Cerebellar nuclear complex (tissue), 1 donor: ENCODE measurements at regions not wholly inside any gene's neighbourhood (a gene's known extent, or its start where the extent isn't known, plus 50 kb on each side); places are given as distances from the start of the nearest gene placed in this dataset.

Experiments used
- DNase-seq, 2 experiments: peaks; one replicate each; lab custom pipeline; 2025; lab: John Stamatoyannopoulos, UW

GRCh38 chr4:4735870-4736269 lies 123.6 kb upstream of the MSX1 start:
- no peak for DNase-seq

DNA sequence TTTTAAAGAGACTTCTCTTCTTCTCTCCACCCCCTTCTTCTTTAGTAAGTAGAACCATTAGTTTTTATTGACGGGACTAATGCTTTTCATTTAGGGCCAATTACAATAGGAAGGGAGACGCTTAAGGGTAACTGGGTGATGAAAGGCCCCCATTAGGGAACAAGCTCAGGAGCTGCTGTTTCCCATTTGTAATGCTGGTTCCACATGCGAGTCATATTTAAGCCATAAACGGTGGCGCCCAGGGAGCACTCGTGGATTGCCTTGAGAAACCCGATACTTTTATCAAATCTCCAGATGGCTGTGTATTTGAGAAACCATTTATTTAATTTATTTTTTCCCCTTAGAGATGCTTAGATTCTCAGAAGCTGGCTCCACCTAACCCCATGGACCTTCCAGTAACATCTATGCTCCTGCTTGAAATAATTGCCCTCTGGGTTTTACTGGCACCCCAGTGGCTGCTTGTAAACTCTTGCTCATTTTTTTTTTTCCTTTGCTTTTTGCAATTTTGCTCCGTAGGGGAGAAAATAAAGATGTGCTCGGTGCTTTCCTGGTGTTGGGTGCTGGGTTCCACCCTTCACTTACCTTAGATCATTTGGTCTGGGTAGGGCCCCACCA lies 124.2 kb upstream of the MSX1 start:
- no peak for DNase-seq

GRCh38 chr4:4734425-4734824 lies 125.0 kb upstream of the MSX1 start:
- DNase-seq = no peak

- no peak for DNase-seq
Measured at GRCh38 chr4:4733663-4734062, 125.8 kb upstream of the MSX1 start.

- DNase-seq = no peak
Measured at GRCh38 chr4:4730249-4730648, 129.2 kb upstream of the MSX1 start.

DNA sequence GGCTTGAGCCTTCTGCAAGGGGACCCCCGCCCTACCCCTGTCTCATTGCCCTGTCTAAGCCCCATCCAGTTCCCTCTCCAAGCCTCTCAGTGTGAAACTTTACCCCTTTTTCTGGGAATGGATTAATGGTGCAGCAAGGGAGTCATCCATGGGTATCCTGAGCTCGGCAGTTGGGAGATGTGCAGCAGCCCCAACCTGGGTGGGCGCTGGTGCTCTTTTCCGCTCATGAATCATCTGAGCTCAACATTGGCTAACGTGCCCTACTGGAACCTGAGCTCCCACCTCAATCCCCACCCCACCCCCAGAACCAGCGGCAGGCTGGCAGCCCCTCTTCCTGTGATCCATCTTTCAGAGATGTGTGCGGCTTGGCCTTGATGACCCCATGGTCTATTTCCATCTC lies 130.3 kb upstream of the MSX1 start:
- DNase-seq = no peak

GRCh38 chr4:4727536-4727935 lies 131.9 kb upstream of the MSX1 start:
- DNase-seq = no peak

- DNase-seq = no peak
Measured at GRCh38 chr4:4726051-4726450, 133.4 kb upstream of the MSX1 start.

- DNase-seq = no peak
Measured at GRCh38 chr4:4724321-4724720, 135.1 kb upstream of the MSX1 start.

- no peak for DNase-seq
Measured at GRCh38 chr4:4721636-4722035, 137.8 kb upstream of the MSX1 start.

GRCh38 chr4:4720646-4721045 lies 138.8 kb upstream of the MSX1 start:
- DNase-seq = no peak

GRCh38 chr4:4719436-4719835 lies 140.0 kb upstream of the MSX1 start:
- no peak for DNase-seq

DNA sequence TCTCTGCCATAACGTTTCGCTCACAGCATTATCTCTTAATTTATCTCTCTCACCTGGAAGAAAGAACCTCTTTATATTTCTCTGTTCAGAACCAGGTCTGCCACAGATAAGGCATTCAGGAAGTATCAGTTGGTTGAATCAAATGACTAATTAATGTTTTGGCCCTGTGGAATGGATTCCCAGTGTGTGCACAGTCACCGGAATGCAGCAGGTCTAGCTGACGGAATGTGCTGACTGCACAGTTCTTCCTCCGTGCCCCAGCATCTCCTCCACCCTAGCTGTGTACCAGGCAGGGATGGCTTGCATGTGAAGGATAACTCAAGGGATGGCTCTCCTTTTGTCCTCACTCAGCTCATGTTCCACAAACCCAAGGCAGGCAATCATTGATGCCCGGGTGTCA lies 141.8 kb upstream of the MSX1 start:
- DNase-seq = no peak

DNA sequence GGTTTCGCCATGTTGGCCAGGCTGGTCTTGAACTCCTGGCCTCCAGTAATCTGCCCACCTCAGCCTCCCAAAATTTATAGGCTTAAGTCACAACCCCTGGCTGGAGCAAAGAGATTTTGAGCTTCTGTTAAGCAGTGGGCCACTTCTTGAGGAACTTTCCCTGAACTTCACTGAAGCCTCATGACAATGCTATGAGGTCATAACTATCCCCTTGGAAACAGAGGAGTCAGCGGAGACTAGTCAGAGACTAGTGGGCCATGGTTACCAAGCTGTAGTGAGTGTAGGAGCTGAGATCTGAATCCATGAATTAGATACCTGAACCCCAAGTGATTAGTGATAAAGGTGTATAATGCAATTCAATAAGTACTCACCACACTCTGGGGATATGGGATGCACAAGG lies 145.1 kb upstream of the MSX1 start:
- DNase-seq = no peak

GRCh38 chr4:4712800-4713528 lies 146.5 kb upstream of the MSX1 start:
- DNase-seq = no peak

DNA sequence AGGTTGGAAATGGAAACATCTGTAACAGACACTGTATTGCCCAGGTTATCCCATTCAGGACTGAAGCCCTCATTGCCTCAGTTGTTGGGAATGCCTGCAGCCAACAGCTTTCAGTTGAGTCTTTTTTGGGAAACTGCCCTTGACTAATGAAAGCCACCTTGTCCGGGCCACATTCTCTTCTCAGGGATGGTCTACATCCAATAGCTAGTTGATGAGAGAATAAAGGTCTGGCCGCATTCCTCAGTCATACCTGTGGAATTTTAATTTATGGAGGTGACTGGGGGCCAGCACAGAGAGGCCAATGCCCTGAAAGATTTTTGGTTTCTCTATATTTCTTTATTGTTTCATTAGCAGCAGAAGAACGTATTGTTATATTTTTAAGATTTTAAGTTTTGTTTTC lies 147.6 kb upstream of the MSX1 start:
- no peak for DNase-seq

GRCh38 chr4:4709736-4710135 lies 149.7 kb upstream of the MSX1 start:
- DNase-seq = no peak

- DNase-seq = no peak
Measured at GRCh38 chr4:4704267-4704666, 155.2 kb upstream of the MSX1 start.

- DNase-seq = no peak
Measured at GRCh38 chr4:4697584-4697983, 155.7 kb upstream of the STX18 start.

- DNase-seq = no peak
Measured at GRCh38 chr4:4696530-4696929, 154.7 kb upstream of the STX18 start.

DNA sequence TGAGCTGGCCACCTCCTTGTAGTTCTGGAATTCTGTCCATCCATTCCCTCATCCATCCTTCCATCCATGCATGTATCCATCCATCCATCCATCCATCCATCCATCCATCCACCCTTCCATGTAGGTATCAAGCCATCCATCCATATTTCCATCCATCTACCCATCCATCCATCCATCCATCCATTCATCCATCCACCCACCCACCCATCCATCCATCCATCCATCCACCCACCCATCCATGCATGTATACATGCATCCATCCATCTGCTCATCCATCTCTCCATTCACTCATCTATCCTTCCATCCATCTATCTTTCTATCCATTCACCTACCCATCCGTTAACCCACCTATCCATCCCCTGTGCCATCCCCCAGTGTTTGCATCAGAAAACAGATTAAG lies 153.6 kb upstream of the STX18 start:
- DNase-seq = no peak

DNA sequence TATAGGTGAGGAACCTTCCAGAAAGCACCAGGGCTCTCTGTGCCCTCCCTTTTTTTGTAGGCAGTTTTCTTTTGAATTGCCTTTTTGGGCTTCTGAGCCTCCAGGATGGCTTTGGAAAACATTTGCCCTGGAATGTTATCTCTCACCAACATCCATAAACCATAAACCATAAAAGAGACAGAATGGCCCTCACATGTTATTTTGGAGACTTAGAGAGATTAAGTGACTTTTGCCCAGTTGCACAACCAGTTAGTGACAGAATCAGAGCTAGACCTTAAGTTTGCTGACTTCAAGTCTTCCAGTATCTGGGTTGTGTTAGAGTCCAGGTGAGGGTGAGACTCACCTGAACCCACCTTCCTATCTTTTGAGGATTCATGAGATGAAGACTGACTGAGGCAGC lies 153.0 kb upstream of the STX18 start:
- no peak for DNase-seq

GRCh38 chr4:4694296-4694772 lies 152.5 kb upstream of the STX18 start:
- no peak for DNase-seq

DNA sequence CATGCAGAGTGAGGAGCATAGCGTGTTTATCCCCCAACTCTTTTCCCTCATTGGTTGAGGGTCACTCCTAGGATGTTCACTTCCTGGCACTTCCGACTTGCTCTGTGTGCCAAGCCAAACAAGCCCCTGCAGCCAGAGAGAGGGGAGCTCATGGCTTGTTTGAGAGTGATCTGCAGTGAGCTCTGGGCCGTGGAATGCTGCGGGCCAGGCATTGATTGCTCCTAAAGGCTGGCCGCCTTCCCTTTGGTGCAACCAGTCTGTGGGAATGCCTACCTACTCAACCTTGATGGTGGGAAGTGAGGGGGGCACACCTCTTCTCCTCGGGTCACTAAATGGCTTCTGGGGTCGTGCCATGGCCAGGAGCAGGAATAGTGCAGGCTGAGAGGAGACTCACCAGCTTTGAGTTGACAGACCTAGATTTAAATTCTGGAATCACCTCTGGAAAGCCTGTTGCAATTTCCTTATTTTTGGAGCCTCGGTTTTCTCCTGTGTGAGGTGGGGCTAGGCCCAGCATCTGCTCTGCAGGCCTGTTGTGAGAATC lies 152.0 kb upstream of the STX18 start:
- DNase-seq = no peak
